Neutrophil (primary cell): ENCODE measurements at regions not wholly inside any gene's neighbourhood (a gene's known extent, or its start where the extent isn't known, plus 50 kb on each side); places are given as distances from the start of the nearest gene placed in this dataset.

ENCODE experiments used
- H3K27ac ChIP-seq: fragments of 200-600 bp; sonication (generic); 2 replicates; pipeline ENCODE4 v1.5.1; 2016; ENCODE audit warnings: mild to moderate bottlenecking, moderate library complexity
- H3K27me3 ChIP-seq: fragments of 200-600 bp; sonication (generic); 2 replicates; pipeline ENCODE4 v1.6.0; 2016; ENCODE audit warnings: mild to moderate bottlenecking
- H3K36me3 ChIP-seq: fragments of 200-600 bp; sonication (generic); 2 replicates; pipeline ENCODE4 v1.5.1; 2017
- H3K4me1 ChIP-seq, 2 experiments: fragments of 200-600 bp in 1 of 2; sonication (generic) in 1 of 2; 1 replicate in 1 of 2; 2 replicates in 1 of 2; pipeline versions ENCODE4 v1.5.1 to v1.6.1; 2013 to 2016; ENCODE audit warnings: low read depth in 1 of 2, low read length in 1 of 2, mild to moderate bottlenecking in 1 of 2, moderate library complexity in 1 of 2; ENCODE audit not compliant: control insufficient read depth in 1 of 2, insufficient read depth in 1 of 2
- H3K4me3 ChIP-seq, 2 experiments: fragments of 200-600 bp in 1 of 2; sonication (generic) in 1 of 2; 1 replicate in 1 of 2; 2 replicates in 1 of 2; pipeline ENCODE4 v1.5.1; 2013 to 2016; ENCODE audit warnings: low read depth in 1 of 2, low read length in 1 of 2, mild to moderate bottlenecking in 1 of 2, moderate library complexity in 1 of 2
- H3K9me3 ChIP-seq: fragments of 200-600 bp; sonication (generic); 2 replicates; pipeline ENCODE4 v1.5.1; 2016
- TF ChIP-seq, protein P1 (sequence below): fragments of 200-600 bp; sonication (generic); IDR thresholded peaks from 2 replicates; pipeline ENCODE4 v1.5.1; 2016; ENCODE audit warnings: antibody characterized with exemption

DNA sequence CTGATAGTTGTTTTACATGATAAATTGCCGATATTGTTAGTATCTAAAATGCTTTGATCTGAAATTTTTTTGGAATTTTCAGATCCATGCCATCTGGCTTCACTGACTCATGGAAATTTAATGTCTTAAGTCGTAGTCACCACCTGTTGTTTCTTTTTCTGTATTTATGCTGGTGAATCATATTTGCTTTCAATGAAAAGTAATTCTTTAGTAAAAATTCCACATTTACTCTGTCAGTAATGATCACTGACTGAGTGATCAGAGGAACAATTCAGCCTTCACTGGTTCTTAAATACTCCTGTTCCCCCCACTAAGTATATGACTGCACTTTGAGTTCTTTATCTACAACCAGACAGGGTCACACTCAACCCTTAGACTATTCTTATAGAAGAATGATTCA lies 185.6 kb upstream of the NRIP1 start:
- Histone ChIP-seq H3K4me3 (no peak overlapping the region), H3K4me1 (no peaks in the 10 kb centered on the region), H3K9me3 (no peaks in the 10 kb centered on the region), H3K27me3 (no peaks in the 10 kb centered on the region), H3K27ac (no peak overlapping the region), H3K36me3 (no peaks in the 10 kb centered on the region)
- TF ChIP-seq, protein P1, sequence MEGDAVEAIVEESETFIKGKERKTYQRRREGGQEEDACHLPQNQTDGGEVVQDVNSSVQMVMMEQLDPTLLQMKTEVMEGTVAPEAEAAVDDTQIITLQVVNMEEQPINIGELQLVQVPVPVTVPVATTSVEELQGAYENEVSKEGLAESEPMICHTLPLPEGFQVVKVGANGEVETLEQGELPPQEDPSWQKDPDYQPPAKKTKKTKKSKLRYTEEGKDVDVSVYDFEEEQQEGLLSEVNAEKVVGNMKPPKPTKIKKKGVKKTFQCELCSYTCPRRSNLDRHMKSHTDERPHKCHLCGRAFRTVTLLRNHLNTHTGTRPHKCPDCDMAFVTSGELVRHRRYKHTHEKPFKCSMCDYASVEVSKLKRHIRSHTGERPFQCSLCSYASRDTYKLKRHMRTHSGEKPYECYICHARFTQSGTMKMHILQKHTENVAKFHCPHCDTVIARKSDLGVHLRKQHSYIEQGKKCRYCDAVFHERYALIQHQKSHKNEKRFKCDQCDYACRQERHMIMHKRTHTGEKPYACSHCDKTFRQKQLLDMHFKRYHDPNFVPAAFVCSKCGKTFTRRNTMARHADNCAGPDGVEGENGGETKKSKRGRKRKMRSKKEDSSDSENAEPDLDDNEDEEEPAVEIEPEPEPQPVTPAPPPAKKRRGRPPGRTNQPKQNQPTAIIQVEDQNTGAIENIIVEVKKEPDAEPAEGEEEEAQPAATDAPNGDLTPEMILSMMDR = no peak

DNA sequence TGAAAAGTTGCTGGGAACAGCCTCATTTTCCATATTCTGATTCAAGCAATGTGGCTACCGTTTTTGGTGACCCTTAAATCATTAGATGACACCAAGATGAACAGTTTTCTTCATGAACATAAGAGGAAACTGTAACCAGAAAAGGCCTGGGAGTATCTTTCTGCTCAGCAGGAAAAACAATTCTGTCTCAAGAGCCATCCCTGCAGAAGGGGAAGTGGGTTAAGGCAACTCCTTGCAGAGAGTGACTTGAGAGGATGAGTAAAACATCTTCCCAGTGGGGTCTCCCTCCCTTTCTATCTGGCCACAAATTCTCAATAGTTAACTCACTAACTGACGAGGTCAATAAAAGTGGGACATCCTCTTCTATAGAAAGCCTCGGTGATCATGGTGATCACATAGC lies 187.6 kb upstream of the NRIP1 start:
- no peaks in the 10 kb centered on the region for H3K27me3 ChIP-seq
- no peaks in the 10 kb centered on the region for H3K9me3 ChIP-seq
- TF ChIP-seq, protein P1 = no peak
- H3K27ac ChIP-seq = no peak overlapping the region
- H3K4me3 ChIP-seq = no peak overlapping the region
- H3K36me3 ChIP-seq = no peaks in the 10 kb centered on the region
- H3K4me1 ChIP-seq = no peaks in the 10 kb centered on the region

DNA sequence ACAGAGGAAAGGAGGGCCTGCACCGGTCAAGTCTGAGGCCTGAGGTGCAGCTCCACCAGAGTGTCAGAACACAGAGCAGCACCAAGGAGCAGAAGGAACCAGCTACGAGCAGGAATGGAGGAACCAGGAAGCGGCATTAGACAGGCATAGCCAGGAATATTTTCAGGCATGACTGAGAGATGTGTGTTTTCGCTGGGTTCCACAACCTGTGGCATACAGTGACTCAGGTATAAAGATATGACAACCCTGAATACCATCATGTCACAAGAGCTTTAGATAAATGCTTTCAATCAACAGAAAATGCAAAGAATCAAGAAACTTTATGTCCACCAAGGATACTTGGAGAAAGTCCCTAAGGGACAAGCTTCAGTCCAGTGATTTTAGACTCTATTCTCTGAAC lies 189.3 kb upstream of the NRIP1 start:
- H3K27me3 ChIP-seq = no peaks in the 10 kb centered on the region
- H3K27ac ChIP-seq = no peak overlapping the region
- no peaks in the 10 kb centered on the region for H3K36me3 ChIP-seq
- H3K9me3 ChIP-seq = no peaks in the 10 kb centered on the region
- H3K4me3 ChIP-seq = no peak overlapping the region
- TF ChIP-seq, protein P1 = no peak
- H3K4me1 ChIP-seq = no peaks in the 10 kb centered on the region

DNA sequence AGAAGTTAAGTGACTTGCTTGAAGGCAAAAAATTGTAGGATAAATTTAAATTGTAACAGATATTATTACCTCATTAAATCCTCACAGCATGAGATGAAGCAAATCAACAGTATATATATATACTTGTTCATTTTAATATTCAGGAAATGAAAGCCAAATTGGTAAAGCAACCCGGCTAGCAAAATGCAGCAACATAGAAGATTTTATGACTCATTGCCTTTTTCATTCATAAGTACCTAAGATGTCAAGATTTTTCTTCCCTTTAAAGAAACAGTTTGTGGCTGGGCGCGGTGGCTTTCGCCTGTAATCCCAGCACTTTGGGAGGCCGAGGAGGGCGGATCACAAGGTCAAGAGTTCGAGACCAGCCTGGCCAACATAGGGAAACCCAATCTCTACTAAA lies 190.5 kb upstream of the NRIP1 start:
- Histone ChIP-seq H3K9me3 (no peaks in the 10 kb centered on the region), H3K4me3 (no peak overlapping the region), H3K36me3 (no peaks in the 10 kb centered on the region), H3K27me3 (no peaks in the 10 kb centered on the region), H3K4me1 (no peaks in the 10 kb centered on the region), H3K27ac (no peak overlapping the region)
- TF ChIP-seq, protein P1 = no peak

DNA sequence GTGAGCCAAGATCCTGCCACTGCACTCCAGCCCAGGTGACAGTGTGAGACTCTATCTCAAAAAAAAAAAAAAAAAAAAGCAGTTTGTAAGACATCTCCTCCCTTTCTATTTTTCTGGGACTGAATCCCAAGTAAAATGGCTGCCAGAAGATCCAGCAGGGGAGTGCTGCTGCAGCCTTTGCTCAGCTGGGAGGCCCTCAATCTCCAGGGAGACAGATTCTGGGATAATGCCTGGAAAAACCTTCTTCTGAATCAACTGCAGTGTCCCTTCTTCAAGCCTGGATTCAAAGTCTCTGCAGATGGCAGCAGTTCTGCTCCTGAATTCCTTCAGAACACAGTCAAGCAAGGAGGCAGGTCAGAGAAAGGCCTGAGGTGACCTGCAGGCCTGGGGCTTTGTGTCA lies 191.0 kb upstream of the NRIP1 start:
- no peaks in the 10 kb centered on the region for H3K9me3 ChIP-seq
- TF ChIP-seq, protein P1 = no peak

DNA sequence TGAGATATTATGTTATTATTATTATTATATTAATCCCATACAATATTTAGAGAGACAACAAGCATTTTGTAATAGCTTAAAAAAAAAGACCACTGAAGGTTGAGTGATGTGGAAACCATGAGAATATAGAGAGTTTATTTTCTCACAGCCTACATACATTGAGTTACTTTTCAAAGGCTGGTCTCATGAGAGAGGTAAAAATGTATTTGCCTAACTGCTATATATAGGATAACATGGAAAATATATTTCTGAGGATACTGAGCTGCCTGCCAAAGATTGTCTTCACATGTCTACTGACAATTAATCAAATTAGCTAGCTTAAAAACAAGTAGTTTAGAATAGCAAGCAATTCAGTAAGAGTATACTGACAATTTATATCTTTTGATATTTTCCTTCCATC lies 192.2 kb upstream of the NRIP1 start:
- no peaks in the 10 kb centered on the region for H3K36me3 ChIP-seq
- TF ChIP-seq, protein P1 = no peak
- no peaks in the 10 kb centered on the region for H3K27me3 ChIP-seq
- H3K4me3 ChIP-seq = no peak overlapping the region
- H3K4me1 ChIP-seq = no peaks in the 10 kb centered on the region
- H3K27ac ChIP-seq = no peak overlapping the region
- H3K9me3 ChIP-seq = no peaks in the 10 kb centered on the region

More for the DNA sequence above, 191.0 kb upstream of the NRIP1 start:
- Histone ChIP-seq H3K27me3 (no peaks in the 10 kb centered on the region), H3K4me1 (no peaks in the 10 kb centered on the region), H3K27ac (no peak overlapping the region), H3K4me3 (no peak overlapping the region), H3K36me3 (no peaks in the 10 kb centered on the region)
